ENCODE measurements at regions not wholly inside any gene's neighbourhood (a gene's known extent, or its start where the extent isn't known, plus 50 kb on each side); places are given as distances from the start of the nearest gene placed in this dataset.
"Not testable (repeated sequence)": the region's sequence is repeated elsewhere in the genome, so short reads cannot be mapped to it uniquely, and the experiment has no call there.

GRCh38 chr7:119256446-119257131, 1016.4 kb upstream of the KCND2 start:
- ChIA-PET CTCF (interaction anchor here (0.7 to 1.2 kb wide), 3 partner anchors 13 to 36 kb away, joined by 3 to 5 read pairs (median 3); no protein-coding TSS in a partner anchor), POLR2A (no interaction called here)
- H3K36me3 Mint-ChIP-seq (ENCODE audit: insufficient read depth, unreplicated experiment): no peaks in the 10 kb centered on the region
- H3K4me3 Mint-ChIP-seq (ENCODE audit: unreplicated experiment): no peak overlapping the region
- BruUV-seq (replicated peaks): no TSS peak
- H3K4me1 Mint-ChIP-seq (ENCODE audit: insufficient read depth, unreplicated experiment): no peaks in the 10 kb centered on the region
- no peaks in the 10 kb centered on the region for H3K9me3 Mint-ChIP-seq (ENCODE audit: unreplicated experiment)
- no peak overlapping the region for H3K27ac Mint-ChIP-seq (ENCODE audit: low read depth, unreplicated experiment)
- no peak for DNase-seq (ENCODE audit: unreplicated experiment)
- TF ChIP-seq, protein P1, sequence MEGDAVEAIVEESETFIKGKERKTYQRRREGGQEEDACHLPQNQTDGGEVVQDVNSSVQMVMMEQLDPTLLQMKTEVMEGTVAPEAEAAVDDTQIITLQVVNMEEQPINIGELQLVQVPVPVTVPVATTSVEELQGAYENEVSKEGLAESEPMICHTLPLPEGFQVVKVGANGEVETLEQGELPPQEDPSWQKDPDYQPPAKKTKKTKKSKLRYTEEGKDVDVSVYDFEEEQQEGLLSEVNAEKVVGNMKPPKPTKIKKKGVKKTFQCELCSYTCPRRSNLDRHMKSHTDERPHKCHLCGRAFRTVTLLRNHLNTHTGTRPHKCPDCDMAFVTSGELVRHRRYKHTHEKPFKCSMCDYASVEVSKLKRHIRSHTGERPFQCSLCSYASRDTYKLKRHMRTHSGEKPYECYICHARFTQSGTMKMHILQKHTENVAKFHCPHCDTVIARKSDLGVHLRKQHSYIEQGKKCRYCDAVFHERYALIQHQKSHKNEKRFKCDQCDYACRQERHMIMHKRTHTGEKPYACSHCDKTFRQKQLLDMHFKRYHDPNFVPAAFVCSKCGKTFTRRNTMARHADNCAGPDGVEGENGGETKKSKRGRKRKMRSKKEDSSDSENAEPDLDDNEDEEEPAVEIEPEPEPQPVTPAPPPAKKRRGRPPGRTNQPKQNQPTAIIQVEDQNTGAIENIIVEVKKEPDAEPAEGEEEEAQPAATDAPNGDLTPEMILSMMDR (IDR thresholded peaks at IDR 0.05; ENCODE audit: unreplicated experiment): no peak
- intact Hi-C loops (cut with micrococcal nuclease): no loop called here
- H3K27me3 Mint-ChIP-seq (ENCODE audit: insufficient read depth, unreplicated experiment): peaks cover 62% of the 10 kb centered on the region

GRCh38 chr7:119266790-119267189, 1006.2 kb upstream of the KCND2 start:
- BruUV-seq (replicated peaks); POLR2A ChIA-PET; intact Hi-C loops (cut with micrococcal nuclease); H3K9me3 Mint-ChIP-seq (ENCODE audit: unreplicated experiment); H3K27ac Mint-ChIP-seq (ENCODE audit: low read depth, unreplicated experiment); DNase-seq (ENCODE audit: unreplicated experiment); H3K4me1 Mint-ChIP-seq (ENCODE audit: insufficient read depth, unreplicated experiment); H3K36me3 Mint-ChIP-seq (ENCODE audit: insufficient read depth, unreplicated experiment); H3K4me3 Mint-ChIP-seq (ENCODE audit: unreplicated experiment): not testable (repeated sequence)
- peaks cover 66% of the 10 kb centered on the region for H3K27me3 Mint-ChIP-seq (ENCODE audit: insufficient read depth, unreplicated experiment)
- CTCF ChIA-PET: interaction anchor here (1.4 kb wide), 1 partner anchor 1288 kb away, joined by 3 read pairs; no protein-coding TSS in a partner anchor

DNA sequence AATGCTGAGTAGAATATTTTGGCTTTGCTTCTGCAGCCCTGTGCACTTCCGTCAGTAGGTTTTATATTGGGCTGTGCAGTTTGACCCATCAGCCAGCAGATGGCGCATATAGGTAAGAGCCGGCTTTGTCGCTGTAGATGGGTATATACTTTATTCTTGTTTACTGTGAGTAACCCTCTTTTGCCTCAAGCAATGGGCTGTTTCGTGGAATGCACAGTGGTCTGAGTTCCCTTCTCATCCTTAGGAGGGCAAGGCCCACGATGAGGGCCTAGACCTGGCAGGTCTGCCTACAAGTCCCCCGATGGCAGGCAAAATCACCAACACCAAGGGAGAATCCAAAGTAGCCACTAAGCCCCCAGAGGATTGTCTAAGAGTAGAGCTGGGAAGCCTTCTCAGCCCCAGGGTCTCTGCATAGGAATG, 1002.9 kb upstream of the KCND2 start:
- DNase-seq (ENCODE audit: unreplicated experiment): peak; percentile 71
- no peaks in the 10 kb centered on the region for H3K36me3 Mint-ChIP-seq (ENCODE audit: insufficient read depth, unreplicated experiment)
- no peak overlapping the region for H3K4me3 Mint-ChIP-seq (ENCODE audit: unreplicated experiment)
- intact Hi-C loops (cut with micrococcal nuclease): loop anchor here (1.0 kb wide), 2 partner anchors 1002 to 1285 kb away; no protein-coding TSS in a partner anchor
- H3K4me1 Mint-ChIP-seq (ENCODE audit: insufficient read depth, unreplicated experiment): no peaks in the 10 kb centered on the region
- POLR2A ChIA-PET: no interaction called here
- H3K27ac Mint-ChIP-seq (ENCODE audit: low read depth, unreplicated experiment): no peak overlapping the region
- CTCF ChIA-PET: interaction anchor here (0.7 to 1.9 kb wide), 10 partner anchors 12 to 1102 kb away, joined by 3 to 5 read pairs (median 4); no protein-coding TSS in a partner anchor
- no peaks in the 10 kb centered on the region for H3K9me3 Mint-ChIP-seq (ENCODE audit: unreplicated experiment)
- H3K27me3 Mint-ChIP-seq (ENCODE audit: insufficient read depth, unreplicated experiment): peaks cover 57% of the 10 kb centered on the region
- TF ChIP-seq, protein P1 (IDR thresholded peaks at IDR 0.05; ENCODE audit: unreplicated experiment): peak; percentile 80
- BruUV-seq (replicated peaks): no TSS peak

- BruUV-seq (replicated peaks): no TSS peak
- Mint-ChIP-seq H3K9me3 (ENCODE audit: unreplicated experiment) (no peaks in the 10 kb centered on the region), H3K27ac (ENCODE audit: low read depth, unreplicated experiment) (no peak overlapping the region), H3K27me3 (ENCODE audit: insufficient read depth, unreplicated experiment) (peaks cover 55% of the 10 kb centered on the region), H3K36me3 (ENCODE audit: insufficient read depth, unreplicated experiment) (no peaks in the 10 kb centered on the region), H3K4me1 (ENCODE audit: insufficient read depth, unreplicated experiment) (no peaks in the 10 kb centered on the region), H3K4me3 (ENCODE audit: unreplicated experiment) (no peak overlapping the region)
- intact Hi-C loops (cut with micrococcal nuclease): loop anchor here (1.0 kb wide), 2 partner anchors 1002 to 1285 kb away; no protein-coding TSS in a partner anchor
- TF ChIP-seq, protein P1 (IDR thresholded peaks at IDR 0.05; ENCODE audit: unreplicated experiment): no peak
- no peak for DNase-seq (ENCODE audit: unreplicated experiment)
- POLR2A ChIA-PET: no interaction called here
- CTCF ChIA-PET: interaction anchor here (0.6 to 1.9 kb wide), 9 partner anchors 13 to 1102 kb away, joined by 3 to 5 read pairs (median 4); no protein-coding TSS in a partner anchor
These were observed 1002.3 kb upstream of the KCND2 start for GRCh38 chr7:119270644-119271043.

Data from MCF 10A (cell line).